Left lung (tissue), 4 donors: ENCODE measurements at regions not wholly inside any gene's neighbourhood (a gene's known extent, or its start where the extent isn't known, plus 50 kb on each side); places are given as distances from the start of the nearest gene placed in this dataset.

Experiments
- ATAC-seq: fragments of 200-7000 bp; cut with Tn5 transposase; one replicate; pipeline ENCODE4 v1.9.1; 2020; ENCODE audit warnings: moderate library complexity
- DNase-seq, 4 donors: peaks; one replicate each; pipeline ENCODE4 v3.0.0-alpha.2; 2013 to 2020
- H3K27ac ChIP-seq, 2 donors: fragments of 200-600 bp; sonication (generic) in 1 of 2; one replicate each; pipeline versions ENCODE4 v1.5.0 to v1.8.0; 2020 to 2021
- H3K27me3 ChIP-seq, 2 donors: fragments of 200-600 bp; sonication (generic) in 1 of 2; one replicate each; pipeline versions ENCODE4 v1.5.0 to v1.8.0; 2020 to 2021
- H3K36me3 ChIP-seq, 2 donors: fragments of 200-600 bp; sonication (generic) in 1 of 2; one replicate each; pipeline versions ENCODE4 v1.5.0 to v1.8.0; 2020 to 2021
- H3K4me1 ChIP-seq, 2 donors: fragments of 200-600 bp; one replicate each; pipeline ENCODE4 v1.8.0; 2021
- H3K4me3 ChIP-seq, 2 donors: fragments of 200-600 bp; sonication (generic) in 1 of 2; one replicate each; pipeline versions ENCODE4 v1.5.0 to v1.8.0; 2020 to 2021; ENCODE audit warnings: mild to moderate bottlenecking in 1 of 2
- H3K9me3 ChIP-seq, 2 donors: fragments of 200-600 bp; sonication (generic) in 1 of 2; one replicate each; pipeline versions ENCODE4 v1.5.0 to v1.8.0; 2020 to 2021
- CTCF ChIP-seq, 2 donors: fragments of 200-600 bp; sonication (generic) in 1 of 2; IDR thresholded peaks; one replicate each; pipeline versions ENCODE4 v1.5.0 to v1.8.0; 2021; ENCODE audit warnings: antibody characterized with exemption in 2 of 2
- intact Hi-C, 2 donors: fragments of 100-400 bp; cut with DNase I; formaldehyde crosslinking; loops; one replicate each; pipeline versions ENCODE4 v1.11.2 to v1.14.2; 2022
- donor health status: DM: no; HTN: yes; CAD: no.
- donor health status: DM: no; HTN: no; CAD: no.

GRCh38 chr13:108566413-108567170 lies 62.8 kb upstream of the MYO16 start:
- Histone ChIP-seq H3K9me3 (no peaks in the 10 kb centered on the region), H3K4me3 (no peak overlapping the region), H3K4me1 (no peaks in the 10 kb centered on the region), H3K27ac (no peak overlapping the region), H3K27me3 (no peaks in the 10 kb centered on the region), H3K36me3 (no peaks in the 10 kb centered on the region)
- TF ChIP-seq CTCF (IDR thresholded peaks at IDR 0.05), result no peak
- intact Hi-C loops, result no loop called here
- no peak for ATAC-seq
- no peak for DNase-seq

GRCh38 chr13:108572782-108573211 lies 56.6 kb upstream of the MYO16 start:
- DNase-seq, result no peak
- no peaks in the 10 kb centered on the region for H3K4me1 ChIP-seq
- no peak overlapping the region for H3K4me3 ChIP-seq
- H3K27me3 ChIP-seq, result no peaks in the 10 kb centered on the region
- H3K9me3 ChIP-seq, result no peaks in the 10 kb centered on the region
- intact Hi-C loops, result no loop called here
- H3K36me3 ChIP-seq, result no peaks in the 10 kb centered on the region
- TF ChIP-seq CTCF (IDR thresholded peaks at IDR 0.05), result no peak
- ATAC-seq, result no peak
- H3K27ac ChIP-seq, result no peak overlapping the region

- Histone ChIP-seq H3K9me3 (no peaks in the 10 kb centered on the region), H3K4me1 (no peaks in the 10 kb centered on the region)
- ATAC-seq, result no peak
Observed at GRCh38 chr13:108573455-108573854, 56.0 kb upstream of the MYO16 start.

GRCh38 chr13:108574856-108575255 lies 54.6 kb upstream of the MYO16 start:
- DNase-seq (no peak), ATAC-seq (no peak)
- Histone ChIP-seq H3K27ac (no peak overlapping the region), H3K36me3 (no peaks in the 10 kb centered on the region), H3K4me1 (no peaks in the 10 kb centered on the region), H3K27me3 (no peaks in the 10 kb centered on the region), H3K4me3 (no peak overlapping the region), H3K9me3 (no peaks in the 10 kb centered on the region)
- intact Hi-C loops, result no loop called here
- TF ChIP-seq CTCF (IDR thresholded peaks at IDR 0.05), result no peak

More at GRCh38 chr13:108573455-108573854, 56.0 kb upstream of the MYO16 start:
- no peak for DNase-seq
- intact Hi-C loops, result no loop called here
- no peaks in the 10 kb centered on the region for H3K36me3 ChIP-seq
- no peak overlapping the region for H3K4me3 ChIP-seq
- no peak for TF ChIP-seq CTCF (IDR thresholded peaks at IDR 0.05)
- H3K27ac ChIP-seq, result no peak overlapping the region
- no peaks in the 10 kb centered on the region for H3K27me3 ChIP-seq

GRCh38 chr13:108575430-108575829 lies 54.0 kb upstream of the MYO16 start:
- H3K27ac ChIP-seq, result no peak overlapping the region
- no peaks in the 10 kb centered on the region for H3K4me1 ChIP-seq
- H3K9me3 ChIP-seq, result no peaks in the 10 kb centered on the region
- H3K27me3 ChIP-seq, result no peaks in the 10 kb centered on the region
- no peak for DNase-seq
- H3K4me3 ChIP-seq, result no peak overlapping the region
- TF ChIP-seq CTCF (IDR thresholded peaks at IDR 0.05), result no peak
- intact Hi-C loops, result no loop called here
- no peak for ATAC-seq
- H3K36me3 ChIP-seq, result no peaks in the 10 kb centered on the region
